HG02970 (cell line): ENCODE measurements at regions not wholly inside any gene's neighbourhood (a gene's known extent, or its start where the extent isn't known, plus 50 kb on each side); places are given as distances from the start of the nearest gene placed in this dataset.

Experiments
- ATAC-seq: cut with Tn5 transposase; IDR thresholded peaks from one replicate; pipeline ENCODE4 v1.9.1; 2021; ENCODE audit warnings: mild to moderate bottlenecking, moderate library complexity, moderate number of reproducible peaks; ENCODE audit not compliant: unreplicated experiment, low FRiP score

GRCh38 chr11:11021563-11021962 is 163.7 kb upstream of the ZBED5 start:
- no peak for ATAC-seq

- ATAC-seq = no peak
Observed at GRCh38 chr11:11020747-11021149, 162.9 kb upstream of the ZBED5 start.

GRCh38 chr11:11020219-11020726 is 162.4 kb upstream of the ZBED5 start:
- ATAC-seq = no peak

- no peak for ATAC-seq
Observed at GRCh38 chr11:11016943-11017342, 159.1 kb upstream of the ZBED5 start.

GRCh38 chr11:11016068-11016467 is 158.2 kb upstream of the ZBED5 start:
- no peak for ATAC-seq

- no peak for ATAC-seq
Observed at GRCh38 chr11:11011617-11012016, 153.8 kb upstream of the ZBED5 start.

- no peak for ATAC-seq
Observed at GRCh38 chr11:11010624-11011127, 152.8 kb upstream of the ZBED5 start.

- no peak for ATAC-seq
Observed at GRCh38 chr11:11009179-11009578, 151.3 kb upstream of the ZBED5 start.

- no peak for ATAC-seq
Observed at GRCh38 chr11:11004069-11004468, 146.2 kb upstream of the ZBED5 start.

- ATAC-seq = no peak
Observed at GRCh38 chr11:11003226-11003625, 145.4 kb upstream of the ZBED5 start.

- ATAC-seq = no peak
Observed at GRCh38 chr11:11000579-11001283, 142.9 kb upstream of the ZBED5 start.

GRCh38 chr11:10998674-10999073 is 140.8 kb upstream of the ZBED5 start:
- no peak for ATAC-seq

GRCh38 chr11:10996678-10997077 is 138.8 kb upstream of the ZBED5 start:
- ATAC-seq = no peak

GRCh38 chr11:10993640-10994039 is 135.8 kb upstream of the ZBED5 start:
- ATAC-seq = no peak

GRCh38 chr11:10993186-10993585 is 135.3 kb upstream of the ZBED5 start:
- ATAC-seq = no peak

GRCh38 chr11:10991393-10991792 is 133.5 kb upstream of the ZBED5 start:
- no peak for ATAC-seq

- no peak for ATAC-seq
Observed at GRCh38 chr11:10990637-10991193, 132.9 kb upstream of the ZBED5 start.

- no peak for ATAC-seq
Observed at GRCh38 chr11:10990160-10990559, 132.3 kb upstream of the ZBED5 start.

GRCh38 chr11:10986006-10986405 is 128.2 kb upstream of the ZBED5 start:
- no peak for ATAC-seq

- ATAC-seq = no peak
Observed at GRCh38 chr11:10984742-10985141, 126.9 kb upstream of the ZBED5 start.

GRCh38 chr11:10984250-10984649 is 126.4 kb upstream of the ZBED5 start:
- ATAC-seq = no peak
